GM20431 (cell line): ENCODE measurements at regions not wholly inside any gene's neighbourhood (a gene's known extent, or its start where the extent isn't known, plus 50 kb on each side); places are given as distances from the start of the nearest gene placed in this dataset.
"Not testable (repeated sequence)": the region's sequence is repeated elsewhere in the genome, so short reads cannot be mapped to it uniquely, and the experiment has no call there.

ENCODE experiments used
- in situ Hi-C: fragments of 300-500 bp; cut with MseI, MboI; formaldehyde crosslinking; loops from one replicate; pipeline ENCODE4 v1.15.0; 2020; ENCODE audit warnings: low sequenced_read_pairs; ENCODE audit not compliant: unreplicated experiment

GRCh38 chr4:66539745-66540144, 869.5 kb upstream of the EPHA5 start:
- in situ Hi-C loops = no loop called here

- in situ Hi-C loops = no loop called here
These were observed 854.5 kb upstream of the EPHA5 start for GRCh38 chr4:66524781-66525180.

- in situ Hi-C loops = no loop called here
These were observed 852.0 kb upstream of the EPHA5 start for GRCh38 chr4:66522244-66522643.

GRCh38 chr4:66516940-66517339, 846.7 kb upstream of the EPHA5 start:
- in situ Hi-C loops = no loop called here

GRCh38 chr4:66506985-66507384, 836.7 kb upstream of the EPHA5 start:
- in situ Hi-C loops = no loop called here

GRCh38 chr4:66501997-66502396, 831.7 kb upstream of the EPHA5 start:
- in situ Hi-C loops = no loop called here

GRCh38 chr4:66490729-66491128, 820.4 kb upstream of the EPHA5 start:
- in situ Hi-C loops = no loop called here

GRCh38 chr4:66489783-66490452, 819.6 kb upstream of the EPHA5 start:
- in situ Hi-C loops = no loop called here

GRCh38 chr4:66489370-66489769, 819.1 kb upstream of the EPHA5 start:
- in situ Hi-C loops = no loop called here

GRCh38 chr4:66486068-66486467, 815.8 kb upstream of the EPHA5 start:
- in situ Hi-C loops = no loop called here

- in situ Hi-C loops = no loop called here
These were observed 811.9 kb upstream of the EPHA5 start for GRCh38 chr4:66482186-66482585.

- in situ Hi-C loops = no loop called here
These were observed 805.3 kb upstream of the EPHA5 start for GRCh38 chr4:66475596-66475995.

GRCh38 chr4:66465111-66465510, 794.8 kb upstream of the EPHA5 start:
- in situ Hi-C loops = no loop called here

- in situ Hi-C loops = not testable (repeated sequence)
These were observed 792.6 kb upstream of the EPHA5 start for GRCh38 chr4:66462890-66463289.

GRCh38 chr4:66451741-66452140, 781.5 kb upstream of the EPHA5 start:
- in situ Hi-C loops = no loop called here

- in situ Hi-C loops = no loop called here
These were observed 772.7 kb upstream of the EPHA5 start for GRCh38 chr4:66443008-66443407.

- in situ Hi-C loops = no loop called here
These were observed 769.2 kb upstream of the EPHA5 start for GRCh38 chr4:66439508-66439907.

GRCh38 chr4:66433706-66434105, 763.4 kb upstream of the EPHA5 start:
- in situ Hi-C loops = no loop called here

GRCh38 chr4:66430856-66431255, 760.6 kb upstream of the EPHA5 start:
- in situ Hi-C loops = no loop called here

- in situ Hi-C loops = no loop called here
These were observed 759.0 kb upstream of the EPHA5 start for GRCh38 chr4:66429276-66429675.

- in situ Hi-C loops = no loop called here
These were observed 746.1 kb upstream of the EPHA5 start for GRCh38 chr4:66416425-66416824.

GRCh38 chr4:66404141-66404540, 733.9 kb upstream of the EPHA5 start:
- in situ Hi-C loops = no loop called here
